ENCODE measurements at regions not wholly inside any gene's neighbourhood (a gene's known extent, or its start where the extent isn't known, plus 50 kb on each side); places are given as distances from the start of the nearest gene placed in this dataset.
"Not testable (repeated sequence)": the region's sequence is repeated elsewhere in the genome, so short reads cannot be mapped to it uniquely, and the experiment has no call there.

DNA sequence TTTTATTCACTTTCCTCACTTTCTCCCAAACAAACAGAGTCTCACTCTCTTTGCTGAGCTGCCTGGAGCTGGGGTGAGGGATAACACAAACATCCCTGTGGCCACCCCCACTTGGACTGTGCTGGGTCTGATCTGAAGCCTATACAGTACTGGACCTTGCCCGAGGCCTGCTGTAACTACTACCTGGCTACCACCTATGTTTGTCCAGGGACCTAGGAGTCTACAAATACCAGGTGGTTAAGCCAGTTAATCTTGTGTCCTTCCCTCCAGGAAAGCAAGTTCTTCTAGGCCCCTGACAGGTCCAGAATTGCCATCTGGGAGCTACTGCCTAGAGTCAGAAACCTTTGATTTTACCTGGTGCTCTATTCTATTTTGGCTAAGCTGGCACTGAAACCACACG lies 87.3 kb downstream of the RTL3 start:
- peaks cover 10 to 21% of the 10 kb centered on the region in 2 experiments for H3K4me1 ChIP-seq (ENCODE audit: control insufficient read depth in 1 of 2, insufficient read depth in 1 of 2, low read depth in 1 of 2, low read length in 1 of 2)
- no peak overlapping the region for H3K27ac ChIP-seq
- no peaks in the 10 kb centered on the region for H3K36me3 ChIP-seq
- TF ChIP-seq, protein P1, sequence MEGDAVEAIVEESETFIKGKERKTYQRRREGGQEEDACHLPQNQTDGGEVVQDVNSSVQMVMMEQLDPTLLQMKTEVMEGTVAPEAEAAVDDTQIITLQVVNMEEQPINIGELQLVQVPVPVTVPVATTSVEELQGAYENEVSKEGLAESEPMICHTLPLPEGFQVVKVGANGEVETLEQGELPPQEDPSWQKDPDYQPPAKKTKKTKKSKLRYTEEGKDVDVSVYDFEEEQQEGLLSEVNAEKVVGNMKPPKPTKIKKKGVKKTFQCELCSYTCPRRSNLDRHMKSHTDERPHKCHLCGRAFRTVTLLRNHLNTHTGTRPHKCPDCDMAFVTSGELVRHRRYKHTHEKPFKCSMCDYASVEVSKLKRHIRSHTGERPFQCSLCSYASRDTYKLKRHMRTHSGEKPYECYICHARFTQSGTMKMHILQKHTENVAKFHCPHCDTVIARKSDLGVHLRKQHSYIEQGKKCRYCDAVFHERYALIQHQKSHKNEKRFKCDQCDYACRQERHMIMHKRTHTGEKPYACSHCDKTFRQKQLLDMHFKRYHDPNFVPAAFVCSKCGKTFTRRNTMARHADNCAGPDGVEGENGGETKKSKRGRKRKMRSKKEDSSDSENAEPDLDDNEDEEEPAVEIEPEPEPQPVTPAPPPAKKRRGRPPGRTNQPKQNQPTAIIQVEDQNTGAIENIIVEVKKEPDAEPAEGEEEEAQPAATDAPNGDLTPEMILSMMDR (IDR thresholded peaks at IDR 0.05): no peak
- H3K27me3 ChIP-seq: no peaks in the 10 kb centered on the region
- H3K9me3 ChIP-seq: no peaks in the 10 kb centered on the region
- no peak overlapping the region for H3K4me3 ChIP-seq (ENCODE audit: low read depth in 1 of 2, low read length in 1 of 2)

DNA sequence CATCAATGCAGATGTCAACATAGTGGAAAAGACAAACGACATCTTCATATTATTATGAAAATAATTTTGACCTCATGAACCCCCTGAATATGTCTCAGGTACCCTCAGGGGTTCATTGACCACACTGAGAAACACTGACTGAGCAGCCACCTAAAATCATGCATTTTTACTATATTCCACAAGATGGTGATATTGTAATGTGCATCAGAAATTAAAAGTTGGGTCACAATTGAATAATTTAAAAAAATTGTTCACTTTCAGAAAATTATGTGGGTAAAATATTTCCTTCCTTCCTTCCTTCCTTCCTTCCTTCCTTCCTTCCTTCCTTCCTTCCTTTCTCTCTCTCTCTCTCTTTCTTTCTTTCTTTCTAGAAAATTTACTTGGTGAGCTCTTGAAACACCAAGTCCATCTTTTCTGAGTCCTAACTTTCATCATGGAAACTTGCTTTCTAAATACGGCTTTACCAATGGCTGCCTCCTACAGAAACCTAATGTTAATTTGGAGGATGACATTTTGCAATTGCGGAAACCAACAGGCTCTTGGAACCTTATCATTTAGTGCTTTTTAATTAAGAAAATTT lies 103.6 kb downstream of the RTL3 start:
- Histone ChIP-seq H3K27ac (no peak overlapping the region), H3K27me3 (no peaks in the 10 kb centered on the region), H3K4me3 (ENCODE audit: low read depth in 1 of 2, low read length in 1 of 2) (no peak overlapping the region), H3K36me3 (no peaks in the 10 kb centered on the region), H3K9me3 (no peaks in the 10 kb centered on the region), H3K4me1 (ENCODE audit: control insufficient read depth in 1 of 2, insufficient read depth in 1 of 2, low read depth in 1 of 2, low read length in 1 of 2) (no peaks in the 10 kb centered on the region)
- TF ChIP-seq, protein P1 (IDR thresholded peaks at IDR 0.05): peak; percentile 44

DNA sequence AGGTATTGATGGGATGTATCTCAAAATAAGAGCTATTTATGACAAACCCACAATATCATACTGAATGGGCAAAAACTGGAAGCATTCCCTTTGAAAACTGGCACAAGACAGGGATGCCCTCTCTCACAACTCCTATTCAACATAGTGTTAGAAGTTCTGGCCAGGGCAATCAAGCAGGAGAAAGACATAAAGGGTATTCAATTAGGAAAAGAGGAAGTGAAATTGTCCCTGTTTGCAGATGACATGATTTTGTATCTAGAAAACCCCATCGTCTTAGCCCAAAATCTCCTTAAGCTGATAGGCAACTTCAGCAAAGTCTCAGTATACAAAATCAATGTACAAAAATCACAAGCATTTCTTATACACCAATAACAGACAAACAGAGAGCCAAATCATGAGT lies 106.5 kb downstream of the RTL3 start:
- H3K27me3 ChIP-seq; H3K9me3 ChIP-seq; H3K27ac ChIP-seq; H3K4me3 ChIP-seq (ENCODE audit: low read depth in 1 of 2, low read length in 1 of 2); H3K4me1 ChIP-seq (ENCODE audit: control insufficient read depth in 1 of 2, insufficient read depth in 1 of 2, low read depth in 1 of 2, low read length in 1 of 2); H3K36me3 ChIP-seq: not testable (repeated sequence)

GRCh38 chrX:78548012-78548411 lies 111.1 kb downstream of the RTL3 start:
- Histone ChIP-seq H3K4me3 (ENCODE audit: low read depth in 1 of 2, low read length in 1 of 2) (no peak overlapping the region), H3K4me1 (ENCODE audit: control insufficient read depth in 1 of 2, insufficient read depth in 1 of 2, low read depth in 1 of 2, low read length in 1 of 2) (no peaks in the 10 kb centered on the region), H3K27ac (no peak overlapping the region), H3K27me3 (no peaks in the 10 kb centered on the region), H3K36me3 (no peaks in the 10 kb centered on the region), H3K9me3 (no peaks in the 10 kb centered on the region)
- TF ChIP-seq, protein P1 (IDR thresholded peaks at IDR 0.05): no peak

- Histone ChIP-seq H3K4me3 (ENCODE audit: low read depth in 1 of 2, low read length in 1 of 2) (no peak overlapping the region), H3K9me3 (no peaks in the 10 kb centered on the region), H3K4me1 (ENCODE audit: control insufficient read depth in 1 of 2, insufficient read depth in 1 of 2, low read depth in 1 of 2, low read length in 1 of 2) (no peaks in the 10 kb centered on the region), H3K27ac (no peak overlapping the region), H3K27me3 (no peaks in the 10 kb centered on the region), H3K36me3 (no peaks in the 10 kb centered on the region)
- TF ChIP-seq, protein P1 (IDR thresholded peaks at IDR 0.05): no peak
Observed at GRCh38 chrX:78545233-78545632, 113.9 kb downstream of the RTL3 start.

GRCh38 chrX:78543281-78543680 lies 115.8 kb downstream of the RTL3 start:
- Histone ChIP-seq H3K27me3 (no peaks in the 10 kb centered on the region), H3K36me3 (no peaks in the 10 kb centered on the region), H3K4me1 (ENCODE audit: control insufficient read depth in 1 of 2, insufficient read depth in 1 of 2, low read depth in 1 of 2, low read length in 1 of 2) (no peaks in the 10 kb centered on the region), H3K27ac (no peak overlapping the region), H3K9me3 (no peaks in the 10 kb centered on the region), H3K4me3 (ENCODE audit: low read depth in 1 of 2, low read length in 1 of 2) (no peak overlapping the region)
- TF ChIP-seq, protein P1 (IDR thresholded peaks at IDR 0.05): no peak
